ENCODE measurements at regions not wholly inside any gene's neighbourhood (a gene's known extent, or its start where the extent isn't known, plus 50 kb on each side); places are given as distances from the start of the nearest gene placed in this dataset.
"Not testable (repeated sequence)": the region's sequence is repeated elsewhere in the genome, so short reads cannot be mapped to it uniquely, and the experiment has no call there.

DNA sequence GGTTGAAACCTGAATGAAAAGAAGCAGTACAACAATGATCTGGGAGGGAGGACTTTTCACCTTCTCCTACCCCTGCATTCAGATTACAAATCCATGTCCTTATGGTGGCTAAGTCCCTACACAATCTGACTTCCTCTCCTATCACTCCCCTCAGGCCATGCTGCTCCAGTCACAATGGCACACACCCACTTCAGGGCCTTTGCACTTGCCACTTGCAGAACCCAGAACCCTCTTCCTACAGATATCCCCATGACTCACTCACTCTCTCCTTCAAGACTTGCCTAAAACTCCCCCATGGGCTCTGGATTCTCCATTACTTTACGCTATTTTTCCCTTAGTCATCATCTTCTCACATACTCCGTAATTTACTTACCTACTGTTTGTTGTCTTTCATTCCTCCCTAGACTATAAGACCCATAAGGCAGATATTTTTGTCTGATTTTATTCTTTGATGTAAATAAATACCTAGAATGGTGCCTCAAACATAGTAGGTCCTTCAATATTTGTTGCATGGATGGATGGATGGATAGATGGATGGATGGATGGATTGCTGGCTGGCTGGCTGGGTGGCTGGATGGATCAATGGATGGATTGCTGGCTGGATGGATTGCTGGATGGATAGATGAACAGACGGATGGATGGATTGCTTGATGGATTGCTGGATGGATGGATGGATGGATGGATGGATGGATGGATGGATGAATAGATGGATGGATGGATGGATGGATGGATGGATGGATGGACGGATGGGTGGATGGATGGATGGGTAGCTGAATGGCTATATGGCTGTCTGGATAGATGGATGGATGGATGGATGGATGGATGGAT lies 94.7 kb upstream of the NAV2 start:
- ChIA-PET CTCF (interaction anchor here (0.6 kb wide), 1 partner anchor 125 kb away, joined by 3 read pairs; no protein-coding TSS in a partner anchor), POLR2A (ENCODE audit: low non-redundant PET) (no interaction called here)
- DNase-seq (ENCODE audit: low spot score) = no peak
- H3K27ac ChIP-seq = no peak overlapping the region
- no peak for TF ChIP-seq CTCF (conservative IDR thresholded peaks at IDR 0.05; ENCODE audit: low read depth)

- no peak overlapping the region for H3K27ac ChIP-seq
- DNase-seq (ENCODE audit: low spot score) = no peak
- no peak for TF ChIP-seq CTCF (conservative IDR thresholded peaks at IDR 0.05; ENCODE audit: low read depth)
- ChIA-PET POLR2A (ENCODE audit: low non-redundant PET) (no interaction called here), CTCF (interaction anchor here (0.7 kb wide), 1 partner anchor 337 kb away, joined by 6 read pairs; no protein-coding TSS in a partner anchor)
These were observed 97.1 kb upstream of the NAV2 start for GRCh38 chr11:19615341-19616183.

- H3K27ac ChIP-seq = no peak overlapping the region
- ChIA-PET POLR2A (ENCODE audit: low non-redundant PET) (no interaction called here), CTCF (interaction anchor here (0.6 kb wide), 1 partner anchor 107 kb away, joined by 3 read pairs; no protein-coding TSS in a partner anchor)
- DNase-seq (ENCODE audit: low spot score) = no peak
- TF ChIP-seq CTCF (conservative IDR thresholded peaks at IDR 0.05; ENCODE audit: low read depth) = no peak
These were observed 98.2 kb upstream of the NAV2 start for GRCh38 chr11:19614370-19614940.

DNA sequence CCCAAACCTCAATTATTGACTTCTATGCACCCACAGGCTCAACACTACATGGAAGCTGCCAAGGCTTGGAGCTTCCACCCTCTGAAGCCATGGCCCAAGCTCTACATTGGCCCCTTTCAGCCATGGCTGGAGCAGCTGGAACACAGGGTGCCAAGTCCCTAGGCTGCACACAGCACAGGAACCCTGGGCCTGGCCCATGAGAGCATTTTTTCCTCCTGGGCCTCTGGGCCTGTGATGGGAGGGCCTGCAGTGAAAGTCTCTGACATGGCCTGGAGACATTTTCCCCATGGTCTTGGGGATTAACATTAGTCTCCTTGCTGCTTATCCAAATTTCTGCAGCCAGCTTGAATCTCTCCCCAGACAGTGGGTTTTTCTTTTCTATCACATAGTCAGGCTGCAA lies 100.6 kb upstream of the NAV2 start:
- POLR2A ChIA-PET (ENCODE audit: low non-redundant PET); DNase-seq (ENCODE audit: low spot score); H3K27ac ChIP-seq; CTCF ChIA-PET: not testable (repeated sequence)

DNA sequence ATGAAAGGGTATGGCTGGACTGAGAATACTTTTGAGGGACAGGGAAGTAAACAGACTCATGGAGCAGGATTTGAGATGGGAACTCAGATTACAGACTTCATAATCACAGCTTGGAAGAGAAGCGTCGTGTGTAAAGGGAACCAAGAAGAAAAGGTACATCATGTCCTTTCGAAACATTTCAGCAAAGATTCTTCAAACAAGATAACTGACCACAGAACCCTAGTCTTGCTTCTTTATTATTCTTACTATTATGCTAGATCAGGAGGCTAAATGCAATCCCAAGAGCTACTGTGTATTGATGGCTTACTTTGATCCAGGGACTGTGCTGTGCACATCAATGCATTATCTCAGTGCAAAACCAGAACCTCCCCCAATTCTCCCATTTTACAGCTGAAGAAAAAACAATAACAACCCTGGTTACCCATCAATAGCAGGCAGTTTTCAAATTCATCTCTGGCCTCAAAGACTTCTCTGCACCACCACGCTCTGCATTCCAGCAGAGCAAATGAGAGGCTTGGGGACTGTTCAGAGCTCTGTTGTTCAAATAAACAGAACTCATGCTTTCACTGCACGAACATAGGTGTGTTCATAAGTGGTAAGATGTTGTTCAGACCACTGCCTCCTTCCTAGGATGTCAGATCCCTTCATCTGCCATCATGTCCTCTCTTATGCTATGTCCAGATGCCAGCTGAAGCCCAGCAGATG lies 104.8 kb upstream of the NAV2 start:
- DNase-seq (ENCODE audit: low spot score) = no peak
- H3K27ac ChIP-seq = no peak overlapping the region
- POLR2A ChIA-PET (ENCODE audit: low non-redundant PET) = no interaction called here
- no peak for TF ChIP-seq CTCF (conservative IDR thresholded peaks at IDR 0.05; ENCODE audit: low read depth)
- CTCF ChIA-PET = no interaction called here

DNA sequence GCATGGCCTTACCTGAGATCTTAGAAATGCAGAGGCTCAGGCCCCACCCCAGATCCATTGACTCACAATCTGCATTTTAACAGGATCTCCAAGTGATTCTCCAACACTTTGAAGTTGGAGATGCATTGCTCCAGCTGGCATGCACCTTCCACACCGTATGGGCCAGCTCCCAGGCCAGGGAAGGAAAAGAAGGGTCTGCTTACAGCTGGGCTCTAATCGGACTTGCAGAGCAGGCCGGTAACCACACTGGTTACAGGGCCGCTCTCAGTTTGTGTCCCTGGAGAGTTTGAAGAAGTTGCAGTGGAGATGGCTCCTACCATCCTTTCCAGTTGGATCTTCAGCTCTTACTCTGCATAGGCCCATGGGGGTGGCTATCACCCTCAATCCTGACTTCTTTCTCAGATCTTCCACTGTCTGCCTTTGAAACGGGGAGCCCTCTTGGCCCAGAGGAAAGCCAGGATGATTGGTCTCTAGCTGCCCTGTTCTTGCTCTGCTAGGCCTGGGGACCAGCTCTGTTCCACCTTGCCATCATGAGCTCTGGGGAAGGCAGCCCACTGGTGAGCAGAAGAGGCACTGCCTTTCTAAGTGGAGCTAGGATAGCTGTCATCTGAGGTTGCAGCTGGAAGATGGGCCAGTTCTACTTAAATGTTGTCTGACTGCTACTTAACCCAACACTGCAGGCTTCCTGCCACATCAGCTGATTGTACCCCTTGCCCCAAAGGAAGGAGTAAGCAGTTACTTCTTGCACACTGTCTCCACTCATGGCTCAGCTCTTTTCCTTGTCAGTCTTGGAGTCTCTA lies 105.6 kb upstream of the NAV2 start:
- POLR2A ChIA-PET (ENCODE audit: low non-redundant PET) = no interaction called here

More for the DNA sequence above, 105.6 kb upstream of the NAV2 start:
- no peak for TF ChIP-seq CTCF (conservative IDR thresholded peaks at IDR 0.05; ENCODE audit: low read depth)
- H3K27ac ChIP-seq = no peak overlapping the region
- CTCF ChIA-PET = interaction anchor here (0.6 kb wide), 1 partner anchor 74 kb away, joined by 3 read pairs; no protein-coding TSS in a partner anchor
- DNase-seq (ENCODE audit: low spot score) = no peak
